Gastroesophageal sphincter (tissue), 3 donors: ENCODE measurements at regions not wholly inside any gene's neighbourhood (a gene's known extent, or its start where the extent isn't known, plus 50 kb on each side); places are given as distances from the start of the nearest gene placed in this dataset.

Experiments used
- EP300 ChIP-seq: sonication (generic); formaldehyde crosslinking; IDR thresholded peaks from one replicate; pipeline ENCODE4 v1.6.1; 2017; ENCODE audit warnings: antibody characterized with exemption, mild to moderate bottlenecking
- POLR2A ChIP-seq, 2 donors: fragments of 450-650 bp; IDR thresholded peaks; one replicate each; pipeline ENCODE4 v1.6.1; 2017; ENCODE audit warnings: antibody characterized with exemption in 2 of 2, mild to moderate bottlenecking in 2 of 2, moderate library complexity in 1 of 2
- POLR2AphosphoS5 ChIP-seq: sonication (generic); formaldehyde crosslinking; IDR thresholded peaks from one replicate; pipeline ENCODE4 v1.6.1; 2017; ENCODE audit warnings: antibody characterized with exemption
- TF ChIP-seq, protein P1 (sequence below), 4 experiments: fragments of 200-600 bp in 2 of 4; fragments of 450-650 bp in 2 of 4; sonication (generic) in 1 of 4; IDR thresholded peaks; one replicate each; pipeline ENCODE4 v1.5.1; 2017 to 2019; ENCODE audit warnings: antibody characterized with exemption in 4 of 4, mild to moderate bottlenecking in 2 of 4, moderate library complexity in 2 of 4

DNA sequence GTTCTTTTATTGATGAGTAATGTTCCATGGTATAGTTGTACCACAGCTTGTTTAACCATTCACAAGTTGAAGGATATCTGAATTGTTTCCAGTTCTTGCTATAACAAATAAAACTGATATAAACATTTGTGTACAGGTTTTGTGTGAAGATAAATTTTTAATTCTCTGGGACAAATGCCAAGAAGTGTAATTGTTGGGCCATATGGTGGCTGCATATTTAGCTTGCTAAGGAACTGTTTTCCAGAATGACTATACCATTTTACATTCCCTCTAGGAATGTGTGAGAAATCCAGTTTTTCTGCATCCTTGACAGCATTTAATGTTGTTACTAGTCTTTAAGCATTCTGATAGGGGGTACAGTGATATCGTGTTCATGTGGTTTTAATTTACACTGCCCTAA, 368.5 kb downstream of the KIF2B start:
- TF ChIP-seq, protein P1, sequence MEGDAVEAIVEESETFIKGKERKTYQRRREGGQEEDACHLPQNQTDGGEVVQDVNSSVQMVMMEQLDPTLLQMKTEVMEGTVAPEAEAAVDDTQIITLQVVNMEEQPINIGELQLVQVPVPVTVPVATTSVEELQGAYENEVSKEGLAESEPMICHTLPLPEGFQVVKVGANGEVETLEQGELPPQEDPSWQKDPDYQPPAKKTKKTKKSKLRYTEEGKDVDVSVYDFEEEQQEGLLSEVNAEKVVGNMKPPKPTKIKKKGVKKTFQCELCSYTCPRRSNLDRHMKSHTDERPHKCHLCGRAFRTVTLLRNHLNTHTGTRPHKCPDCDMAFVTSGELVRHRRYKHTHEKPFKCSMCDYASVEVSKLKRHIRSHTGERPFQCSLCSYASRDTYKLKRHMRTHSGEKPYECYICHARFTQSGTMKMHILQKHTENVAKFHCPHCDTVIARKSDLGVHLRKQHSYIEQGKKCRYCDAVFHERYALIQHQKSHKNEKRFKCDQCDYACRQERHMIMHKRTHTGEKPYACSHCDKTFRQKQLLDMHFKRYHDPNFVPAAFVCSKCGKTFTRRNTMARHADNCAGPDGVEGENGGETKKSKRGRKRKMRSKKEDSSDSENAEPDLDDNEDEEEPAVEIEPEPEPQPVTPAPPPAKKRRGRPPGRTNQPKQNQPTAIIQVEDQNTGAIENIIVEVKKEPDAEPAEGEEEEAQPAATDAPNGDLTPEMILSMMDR (IDR thresholded peaks at IDR 0.05) = no peak
- no peak for TF ChIP-seq EP300
- no peak for TF ChIP-seq POLR2A (IDR thresholded peaks at IDR 0.05)
- no peak for TF ChIP-seq POLR2AphosphoS5
